HEK293 (cell line): ENCODE measurements at regions not wholly inside any gene's neighbourhood (a gene's known extent, or its start where the extent isn't known, plus 50 kb on each side); places are given as distances from the start of the nearest gene placed in this dataset.

Experiments used
- CTCF ChIA-PET: fragments of 350-600 bp; formaldehyde crosslinking; extraction: SDS; loops from one replicate; lab custom pipeline; 2021; ENCODE audit warnings: antibody characterized with exemption; lab: Yijun Ruan, JAX
- POLR2A ChIA-PET: fragments of 300-600 bp; formaldehyde crosslinking; extraction: SDS; loops from one replicate; lab custom pipeline; 2020; ENCODE audit warnings: antibody characterized with exemption, inconsistent platforms; lab: Yijun Ruan, JAX
- H3K27ac ChIP-seq: fragments of 200-500 bp; sonication (Bioruptor generic); 2 replicates; pipeline ENCODE4 v1.5.1; 2014; ENCODE audit warnings: low read depth, low read length, control low read depth, inconsistent platforms; ENCODE audit errors: extremely low read depth
- H3K36me3 ChIP-seq, 2 experiments: fragments of 200-500 bp in 1 of 2; sonication (Bioruptor generic) in 1 of 2; 1 replicate in 1 of 2; 2 replicates in 1 of 2; pipeline ENCODE4 v1.5.1; 2014 to 2017; ENCODE audit warnings: inconsistent platforms in 2 of 2, low read length in 2 of 2; ENCODE audit not compliant: control insufficient read depth in 2 of 2, insufficient read depth in 1 of 2
- H3K4me1 ChIP-seq: fragments of 200-500 bp; sonication (Bioruptor generic); 2 replicates; pipeline ENCODE4 v1.5.1; 2014; ENCODE audit warnings: mild to moderate bottlenecking, low read length, inconsistent platforms; ENCODE audit not compliant: control insufficient read depth, insufficient read depth
- H3K4me3 ChIP-seq: 2 replicates; pipeline ENCODE4 v1.5.1; 2011; ENCODE audit warnings: low read depth, mild to moderate bottlenecking, control low read depth, low read length, moderate library complexity
- H3K9me3 ChIP-seq: fragments of 200-500 bp; sonication (Bioruptor generic); 2 replicates; pipeline ENCODE4 v1.5.1; 2014; ENCODE audit warnings: low read depth, low read length, inconsistent platforms; ENCODE audit not compliant: control insufficient read depth, insufficient read depth
- HIC1 ChIP-seq: fragments of 450-650 bp; formaldehyde crosslinking; IDR thresholded peaks from 2 replicates; pipeline ENCODE4 v1.5.1; 2016; ENCODE audit warnings: missing biosample characterization, missing genetic modification characterization
- IKZF3 ChIP-seq: fragments of 450-650 bp; IDR thresholded peaks from 2 replicates; pipeline ENCODE4 v1.5.0; 2018; ENCODE audit warnings: missing biosample characterization, mild to moderate bottlenecking, missing genetic modification characterization, moderate library complexity
- TCF7L2 ChIP-seq: IDR thresholded peaks from 2 replicates; pipeline ENCODE4 v1.6.1; 2011; ENCODE audit warnings: low read depth, mild to moderate bottlenecking, inconsistent platforms, low read length, moderate library complexity, borderline replicate concordance
- ZBTB48 ChIP-seq: fragments of 450-650 bp; formaldehyde crosslinking; IDR thresholded peaks from 2 replicates; pipeline ENCODE4 v1.5.1; 2016; ENCODE audit warnings: missing biosample characterization, missing genetic modification characterization
- ZNF112 ChIP-seq: fragments of 450-650 bp; formaldehyde crosslinking; IDR thresholded peaks from 2 replicates; pipeline ENCODE4 v1.5.0; 2017; ENCODE audit warnings: missing biosample characterization, missing genetic modification characterization
- ZNF121 ChIP-seq: fragments of 450-650 bp; formaldehyde crosslinking; IDR thresholded peaks from 2 replicates; pipeline ENCODE4 v1.5.1; 2016; ENCODE audit warnings: missing biosample characterization, missing genetic modification characterization
- ZNF146 ChIP-seq: fragments of 450-650 bp; formaldehyde crosslinking; IDR thresholded peaks from 2 replicates; pipeline ENCODE4 v1.5.1; 2016; ENCODE audit warnings: missing biosample characterization, missing genetic modification characterization
- ZNF148 ChIP-seq: fragments of 450-650 bp; formaldehyde crosslinking; IDR thresholded peaks from 2 replicates; pipeline ENCODE4 v1.5.0; 2017; ENCODE audit warnings: missing biosample characterization, missing genetic modification characterization, borderline replicate concordance
- ZNF169 ChIP-seq: fragments of 450-650 bp; formaldehyde crosslinking; IDR thresholded peaks from 2 replicates; pipeline ENCODE4 v1.5.1; 2016; ENCODE audit warnings: missing biosample characterization, missing genetic modification characterization
- ZNF175 ChIP-seq: fragments of 450-650 bp; formaldehyde crosslinking; IDR thresholded peaks from 2 replicates; pipeline ENCODE4 v1.5.1; 2016; ENCODE audit warnings: missing biosample characterization, missing genetic modification characterization
- ZNF221 ChIP-seq: fragments of 450-650 bp; formaldehyde crosslinking; IDR thresholded peaks from 2 replicates; pipeline ENCODE4 v1.5.1; 2017; ENCODE audit warnings: missing biosample characterization, missing genetic modification characterization, borderline replicate concordance
- ZNF266 ChIP-seq: fragments of 450-650 bp; formaldehyde crosslinking; IDR thresholded peaks from 2 replicates; pipeline ENCODE4 v1.5.1; 2016; ENCODE audit warnings: missing biosample characterization, missing genetic modification characterization, low read depth
- ZNF311 ChIP-seq: fragments of 450-650 bp; formaldehyde crosslinking; IDR thresholded peaks from 2 replicates; pipeline ENCODE4 v1.5.1; 2017; ENCODE audit warnings: missing biosample characterization, missing genetic modification characterization, borderline replicate concordance
- ZNF350 ChIP-seq: fragments of 450-650 bp; formaldehyde crosslinking; IDR thresholded peaks from 2 replicates; pipeline ENCODE4 v1.5.0; 2017; ENCODE audit warnings: missing biosample characterization, mild to moderate bottlenecking, missing genetic modification characterization
- ZNF366 ChIP-seq: fragments of 450-650 bp; formaldehyde crosslinking; conservative IDR thresholded peaks from 2 replicates; pipeline ENCODE4 v1.5.1; 2016; ENCODE audit warnings: missing biosample characterization, missing genetic modification characterization
- ZNF398 ChIP-seq: fragments of 450-650 bp; formaldehyde crosslinking; IDR thresholded peaks from 2 replicates; pipeline ENCODE4 v1.5.1; 2017; ENCODE audit warnings: missing biosample characterization, missing genetic modification characterization
- ZNF404 ChIP-seq: fragments of 450-650 bp; formaldehyde crosslinking; IDR thresholded peaks from 2 replicates; pipeline ENCODE4 v1.5.1; 2017; ENCODE audit warnings: missing biosample characterization, missing genetic modification characterization
- ZNF449 ChIP-seq: fragments of 450-650 bp; formaldehyde crosslinking; IDR thresholded peaks from 2 replicates; pipeline ENCODE4 v1.5.1; 2017; ENCODE audit warnings: missing biosample characterization, mild to moderate bottlenecking, missing genetic modification characterization, moderate library complexity
- ZNF555 ChIP-seq: fragments of 450-650 bp; formaldehyde crosslinking; conservative IDR thresholded peaks from 2 replicates; pipeline ENCODE4 v1.5.1; 2017; ENCODE audit warnings: missing biosample characterization, mild to moderate bottlenecking, missing genetic modification characterization, inconsistent platforms
- ZNF560 ChIP-seq: fragments of 450-650 bp; formaldehyde crosslinking; IDR thresholded peaks from 2 replicates; pipeline ENCODE4 v1.5.1; 2017; ENCODE audit warnings: missing biosample characterization, missing genetic modification characterization, borderline replicate concordance
- ZNF561 ChIP-seq: fragments of 450-650 bp; IDR thresholded peaks from 2 replicates; pipeline ENCODE4 v1.5.1; 2018; ENCODE audit warnings: missing biosample characterization, missing genetic modification characterization, borderline replicate concordance
- ZNF596 ChIP-seq: fragments of 450-650 bp; IDR thresholded peaks from 2 replicates; pipeline ENCODE4 v1.5.0; 2018; ENCODE audit warnings: missing biosample characterization, mild to moderate bottlenecking, missing genetic modification characterization, moderate library complexity
- ZNF658 ChIP-seq: fragments of 450-650 bp; formaldehyde crosslinking; IDR thresholded peaks from 2 replicates; pipeline ENCODE4; 2016; ENCODE audit warnings: missing biosample characterization, missing genetic modification characterization
- ZNF704 ChIP-seq: fragments of 450-650 bp; formaldehyde crosslinking; IDR thresholded peaks from 2 replicates; pipeline ENCODE4 v1.5.1; 2016; ENCODE audit warnings: missing biosample characterization, missing genetic modification characterization
- ZSCAN30 ChIP-seq: fragments of 450-650 bp; IDR thresholded peaks from 2 replicates; pipeline ENCODE4 v1.5.1; 2018; ENCODE audit warnings: missing biosample characterization, mild to moderate bottlenecking, missing genetic modification characterization, moderate library complexity

GRCh38 chr1:67887146-67887545, 53.9 kb upstream of the GNG12 start (continued):
- TF ChIP-seq HIC1 (tag by site-specific recombination) (no peak), ZNF658 (no peak), TCF7L2 (no peak), ZNF112 (tag by site-specific recombination) (no peak), ZNF148 (tag by site-specific recombination) (no peak), ZNF121 (no peak), ZNF449 (tag by site-specific recombination) (no peak), IKZF3 (tag by site-specific recombination) (no peak)

- H3K4me1 ChIP-seq, result no peaks in the 10 kb centered on the region
- H3K9me3 ChIP-seq, result no peaks in the 10 kb centered on the region
- no peak overlapping the region for H3K4me3 ChIP-seq
- no peak for TF ChIP-seq ZSCAN30 (tag by site-specific recombination)
- no peak for TF ChIP-seq ZNF561 (tag by site-specific recombination)
- no peak for TF ChIP-seq ZNF366 (tag by site-specific recombination)
- no peak for TF ChIP-seq ZNF404 (tag by site-specific recombination)
- no peak for TF ChIP-seq ZNF266 (tag by site-specific recombination)
- TF ChIP-seq ZNF560 (tag by site-specific recombination), result no peak
- TF ChIP-seq ZNF555 (tag by site-specific recombination), result no peak
- no peak for TF ChIP-seq ZNF398
- no peak for TF ChIP-seq ZNF311
- TF ChIP-seq ZBTB48 (tag by site-specific recombination), result no peak
- TF ChIP-seq ZNF350 (tag by site-specific recombination), result no peak
- no peak for TF ChIP-seq ZNF596
- no peak for TF ChIP-seq ZNF169
- TF ChIP-seq ZNF704 (tag by site-specific recombination), result no peak
- TF ChIP-seq ZNF146 (tag by site-specific recombination), result no peak
- TF ChIP-seq ZNF221 (tag by site-specific recombination), result no peak
- TF ChIP-seq ZNF175 (tag by site-specific recombination), result no peak
- TF ChIP-seq, all 188 proteins: peak for 0
- ChIA-PET CTCF (no interaction called here), POLR2A (no interaction called here)
- Histone ChIP-seq H3K27ac (no peak overlapping the region), H3K36me3 (no peaks in the 10 kb centered on the region)
These were observed 52.8 kb upstream of the GNG12 start for GRCh38 chr1:67886076-67886475.
